Fibroblast of the aortic adventitia (primary cell): ENCODE measurements at regions not wholly inside any gene's neighbourhood (a gene's known extent, or its start where the extent isn't known, plus 50 kb on each side); places are given as distances from the start of the nearest gene placed in this dataset.

Experiments used
- DNase-seq: peaks from one replicate; pipeline ENCODE4 v3.0.0-alpha.2; 2010; ENCODE audit warnings: low read depth
- H3K4me3 ChIP-seq: 2 replicates; pipeline ENCODE4 v1.5.1; 2011; ENCODE audit warnings: low read depth, mild to moderate bottlenecking, control low read depth, low read length, moderate library complexity
- CTCF ChIP-seq: IDR thresholded peaks from 2 replicates; pipeline ENCODE4 v1.5.1; 2011; ENCODE audit warnings: mild to moderate bottlenecking, low read length, control low read depth, inconsistent platforms; ENCODE audit not compliant: insufficient read depth

GRCh38 chr9:108684288-108685025 is 171.3 kb downstream of the ACTL7B start:
- TF ChIP-seq CTCF: no peak
- DNase-seq: no peak
- no peak overlapping the region for H3K4me3 ChIP-seq

DNA sequence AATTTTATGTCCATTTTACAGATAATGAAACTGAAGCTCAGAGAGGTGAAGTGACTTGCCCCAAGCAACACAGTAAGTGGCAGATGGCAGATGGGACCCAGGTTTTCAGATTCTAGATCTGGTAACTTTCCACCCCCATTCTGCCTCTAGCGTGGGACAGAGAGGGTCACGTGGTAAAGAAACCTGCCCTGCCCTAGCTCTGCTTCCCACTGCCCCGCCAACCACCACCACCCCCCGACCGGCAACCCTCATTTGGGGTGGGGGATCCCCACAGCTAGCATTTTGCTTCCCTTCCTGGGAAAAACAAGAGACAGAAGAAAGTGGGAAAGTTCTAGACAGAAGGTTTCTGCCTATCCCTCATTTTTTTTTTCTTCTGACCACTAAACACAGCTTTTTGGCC is 172.5 kb downstream of the ACTL7B start:
- DNase-seq: no peak
- TF ChIP-seq CTCF: no peak
- H3K4me3 ChIP-seq: no peak overlapping the region

GRCh38 chr9:108681851-108682590 is 173.8 kb downstream of the ACTL7B start:
- no peak for TF ChIP-seq CTCF
- no peak for DNase-seq
- no peak overlapping the region for H3K4me3 ChIP-seq

GRCh38 chr9:108680946-108681345 is 174.8 kb downstream of the ACTL7B start:
- no peak for DNase-seq
- TF ChIP-seq CTCF: no peak
- no peak overlapping the region for H3K4me3 ChIP-seq

- no peak overlapping the region for H3K4me3 ChIP-seq
- TF ChIP-seq CTCF: no peak
- no peak for DNase-seq
These were observed 178.0 kb downstream of the ACTL7B start for GRCh38 chr9:108677776-108678175.

DNA sequence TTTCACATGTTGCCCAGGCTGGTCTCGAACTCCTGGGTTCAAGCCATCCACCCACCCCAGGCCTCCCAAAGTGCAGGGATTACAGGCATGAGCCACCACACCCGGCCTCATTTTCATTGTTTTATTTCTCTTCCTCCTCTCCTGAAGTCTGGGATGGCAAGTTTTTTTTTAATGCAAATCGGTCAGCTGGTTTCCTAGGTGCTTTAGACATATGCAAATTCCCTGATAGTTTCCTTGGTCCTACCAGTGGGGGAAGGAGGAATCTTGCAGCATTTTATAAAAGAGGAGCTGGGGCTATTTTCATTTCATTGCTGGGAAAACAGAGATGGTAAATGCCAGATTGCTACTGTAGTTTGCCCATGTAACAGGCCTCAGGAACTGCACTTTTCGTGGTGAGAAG is 179.4 kb downstream of the ACTL7B start:
- TF ChIP-seq CTCF: no peak
- DNase-seq: no peak
- no peak overlapping the region for H3K4me3 ChIP-seq
